GM12874 (cell line): ENCODE measurements at regions not wholly inside any gene's neighbourhood (a gene's known extent, or its start where the extent isn't known, plus 50 kb on each side); places are given as distances from the start of the nearest gene placed in this dataset.

Source experiments
- CTCF ChIP-seq: IDR thresholded peaks from 2 replicates; pipeline ENCODE4 v1.5.1; 2011; ENCODE audit warnings: low read depth, mild to moderate bottlenecking, control low read depth, low read length, moderate library complexity; ENCODE audit not compliant: insufficient read depth

GRCh38 chr12:89992668-89993451 is 284.2 kb upstream of the ATP2B1 start:
- TF ChIP-seq CTCF: no peak

- TF ChIP-seq CTCF: no peak
Observed at GRCh38 chr12:89991807-89992590, 283.4 kb upstream of the ATP2B1 start.

GRCh38 chr12:89988188-89988915 is 279.7 kb upstream of the ATP2B1 start:
- TF ChIP-seq CTCF: no peak

- TF ChIP-seq CTCF: no peak
Observed at GRCh38 chr12:89985935-89986334, 277.3 kb upstream of the ATP2B1 start.

GRCh38 chr12:89984846-89985245 is 276.2 kb upstream of the ATP2B1 start:
- TF ChIP-seq CTCF: no peak

GRCh38 chr12:89983622-89984021 is 275.0 kb upstream of the ATP2B1 start:
- TF ChIP-seq CTCF: no peak

GRCh38 chr12:89980236-89980635 is 271.6 kb upstream of the ATP2B1 start:
- no peak for TF ChIP-seq CTCF
